ELR (cell line): ENCODE measurements at regions not wholly inside any gene's neighbourhood (a gene's known extent, or its start where the extent isn't known, plus 50 kb on each side); places are given as distances from the start of the nearest gene placed in this dataset.
A peak's percentile ranks its signal among the peaks of the same experiment; 100 is the strongest.

ENCODE experiments used
- DNase-seq: peaks from one replicate; pipeline ENCODE4 v3.0.0-alpha.2; 2015; ENCODE audit warnings: low read depth

DNA sequence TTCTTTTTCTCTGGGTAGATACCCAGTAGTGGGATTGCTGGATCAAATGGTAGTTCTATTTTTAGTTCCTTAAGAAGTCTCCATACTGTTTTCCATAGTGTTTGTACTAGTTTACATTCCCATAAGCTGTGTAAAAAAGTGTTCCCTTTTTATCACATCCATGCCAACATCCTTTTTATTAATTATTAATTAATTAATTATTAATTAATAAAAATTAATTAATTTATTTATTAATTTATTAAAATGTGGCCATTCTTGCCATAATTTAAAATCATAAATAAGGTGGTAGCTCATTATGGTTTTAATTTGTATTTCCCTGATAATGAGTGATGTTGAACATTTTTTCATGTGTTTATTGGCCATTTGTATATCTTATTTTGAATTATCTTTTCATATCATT is 173.9 kb upstream of the FOXN2 start:
- DNase-seq: no peak

DNA sequence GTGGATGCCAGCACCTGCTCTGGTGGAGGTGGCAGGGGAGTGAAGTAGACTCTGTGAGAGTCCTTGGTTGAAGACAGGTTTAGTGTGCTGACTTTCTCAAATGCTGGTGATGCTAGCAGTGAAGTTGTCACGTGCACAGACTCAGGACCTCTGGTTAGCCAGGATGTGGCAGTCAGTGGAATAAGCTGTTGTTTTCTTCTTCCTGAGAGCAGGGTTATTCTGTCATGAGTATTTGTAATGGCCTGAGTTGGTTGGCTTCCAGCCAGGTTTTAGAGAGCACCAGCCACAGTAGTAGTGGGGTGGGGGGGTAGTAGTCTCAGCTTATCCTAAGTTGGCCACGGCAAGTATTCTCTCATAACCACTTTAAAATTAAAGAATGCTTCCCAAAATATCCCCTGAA is 169.7 kb upstream of the FOXN2 start:
- DNase-seq: peak; percentile 17

DNA sequence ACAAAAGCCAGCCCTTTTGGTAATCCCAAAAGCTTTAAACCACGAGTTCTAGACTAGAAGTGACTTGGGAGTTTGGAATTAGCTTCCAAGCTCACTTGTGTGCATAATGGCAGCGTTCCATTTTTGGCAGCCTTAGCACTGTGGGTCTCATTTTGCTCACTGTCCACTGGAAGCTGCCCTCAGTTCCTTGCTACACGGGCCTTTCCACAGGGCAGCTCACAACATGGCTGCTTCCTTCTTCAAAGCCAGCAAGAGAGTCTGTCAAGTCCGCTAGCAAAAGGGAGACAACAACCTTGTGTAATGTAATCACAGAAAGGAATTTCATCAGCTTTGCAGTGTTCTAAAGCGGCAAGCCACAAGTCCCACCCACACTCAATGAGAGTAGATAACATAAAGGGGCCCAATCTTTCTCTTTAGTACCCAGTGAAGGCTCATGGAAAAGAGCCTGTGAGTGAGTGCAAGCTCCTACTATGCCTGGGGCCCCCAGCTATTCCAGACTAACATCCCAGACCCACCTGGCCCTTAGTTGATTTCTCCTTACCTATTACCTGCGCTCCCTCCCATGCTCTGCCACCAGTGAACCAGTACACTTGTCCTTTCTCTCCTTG is 168.5 kb upstream of the FOXN2 start:
- no peak for DNase-seq

DNA sequence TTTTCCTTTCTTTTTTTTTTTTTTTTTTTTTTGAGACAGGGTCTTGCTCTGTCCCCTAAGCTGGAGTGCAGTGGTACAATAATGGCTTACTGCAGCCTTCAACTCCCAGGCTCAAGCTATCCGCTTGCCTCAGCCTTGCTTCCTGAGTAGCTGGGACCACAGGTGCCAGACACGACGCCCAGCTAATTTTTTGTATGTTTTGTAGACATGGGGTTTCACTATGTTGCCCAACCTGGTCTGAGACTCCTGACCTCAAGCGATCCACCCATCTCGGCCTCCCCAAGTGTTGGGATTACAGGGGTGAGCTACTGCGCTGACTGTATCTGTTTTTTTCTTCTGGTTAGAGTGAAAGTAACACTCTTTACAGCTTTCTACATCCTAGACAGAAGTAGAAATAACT is 167.9 kb upstream of the FOXN2 start:
- no peak for DNase-seq

DNA sequence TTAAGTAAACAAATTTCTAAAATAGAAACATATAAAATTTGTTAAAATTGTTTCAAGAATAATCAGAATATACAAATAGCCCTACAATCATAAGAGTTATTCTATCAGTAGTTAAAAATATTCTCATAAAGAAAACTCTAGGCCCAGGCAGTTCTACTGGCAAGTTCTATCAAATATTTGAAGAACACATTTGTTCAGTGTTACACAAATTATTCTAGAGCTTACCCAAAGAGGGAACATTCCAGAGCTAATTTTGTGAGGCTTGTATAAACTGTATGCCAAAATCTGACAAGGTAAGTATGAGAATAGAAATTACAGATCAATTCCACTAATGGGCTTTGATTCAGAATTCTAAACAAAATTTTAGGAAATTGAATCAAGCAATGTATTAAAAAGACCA is 166.8 kb upstream of the FOXN2 start:
- DNase-seq: no peak

DNA sequence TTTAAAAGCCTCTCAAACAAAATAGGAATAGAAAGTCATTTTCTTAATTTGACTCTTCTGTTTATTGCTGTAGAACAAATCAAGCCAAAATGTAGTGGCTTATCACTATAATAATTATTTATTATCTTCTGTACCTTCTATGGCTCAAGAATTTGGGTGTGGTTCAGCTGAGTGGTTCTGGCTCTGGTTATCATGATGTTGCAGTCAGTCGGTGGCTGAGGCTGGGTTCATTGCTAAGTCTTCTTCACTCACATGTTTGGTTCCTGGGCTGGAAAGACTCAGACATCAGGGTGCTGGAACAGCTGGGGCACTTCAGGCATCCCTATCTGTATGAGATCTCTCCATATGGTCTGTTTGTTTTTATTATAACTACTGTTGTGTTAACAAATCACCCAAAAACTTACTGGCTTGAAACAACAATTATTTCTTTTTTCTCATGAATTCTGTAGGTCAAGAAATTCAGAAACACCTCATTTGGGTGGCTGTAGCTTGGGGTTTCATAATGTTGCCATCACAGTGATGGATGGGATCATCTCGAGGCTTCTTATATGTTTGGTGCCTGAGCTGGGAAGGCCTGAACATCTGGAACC is 165.5 kb upstream of the FOXN2 start:
- no peak for DNase-seq

DNA sequence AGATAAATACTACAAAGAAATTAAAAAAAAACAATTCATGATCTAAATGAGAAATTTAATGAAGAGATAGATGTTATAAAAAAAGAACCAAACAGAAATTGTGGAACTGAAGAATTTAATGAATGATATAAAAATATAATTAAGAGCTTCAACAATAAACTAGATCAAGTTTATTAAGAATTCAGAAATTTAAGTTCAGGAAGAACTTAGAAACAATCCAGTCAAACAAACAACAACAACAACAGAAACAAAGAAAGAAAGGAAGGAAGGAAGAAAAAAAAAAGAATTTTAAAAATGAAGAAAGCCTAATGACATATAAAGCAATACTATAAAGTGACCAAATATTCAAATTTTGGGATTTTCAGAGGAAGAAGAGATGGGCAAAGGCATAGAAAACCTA is 157.3 kb upstream of the FOXN2 start:
- DNase-seq: no peak

DNA sequence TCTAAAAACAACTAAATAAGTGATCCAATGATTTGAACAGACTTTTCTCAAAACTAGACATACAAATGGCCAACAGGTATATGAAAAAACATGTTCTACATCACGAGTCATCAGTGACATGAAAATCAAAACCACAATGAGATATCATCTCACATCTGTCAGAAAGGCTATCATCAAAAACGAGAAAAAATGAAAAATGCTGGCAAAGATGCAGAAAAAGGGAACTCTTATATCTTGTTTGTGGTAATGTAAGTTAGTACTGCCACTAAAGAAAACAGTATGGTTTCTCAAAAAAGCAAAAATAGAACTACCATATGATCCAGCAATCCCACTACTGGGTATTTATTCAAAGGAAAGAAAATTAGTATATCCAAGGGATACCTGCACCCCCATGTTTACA is 152.9 kb upstream of the FOXN2 start:
- no peak for DNase-seq

DNA sequence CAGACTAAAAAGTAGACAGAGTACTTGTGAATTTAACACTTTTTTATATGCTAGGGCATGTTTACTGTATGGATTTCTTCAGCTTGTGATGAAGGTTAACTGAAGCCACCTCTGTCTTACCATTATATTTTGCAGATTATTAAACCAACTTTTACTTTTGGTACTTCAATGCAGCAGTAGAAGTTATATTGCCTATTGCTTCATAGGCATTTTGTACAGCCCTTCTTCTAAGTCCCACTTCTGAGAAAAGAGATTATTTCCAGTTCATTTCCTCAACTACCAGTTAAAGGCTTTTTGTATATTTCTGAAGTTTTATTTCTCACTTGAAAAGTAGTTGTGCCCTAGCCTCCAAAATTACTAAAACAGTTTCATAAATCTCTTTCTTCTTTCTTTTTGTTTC is 151.7 kb upstream of the FOXN2 start:
- DNase-seq: no peak

DNA sequence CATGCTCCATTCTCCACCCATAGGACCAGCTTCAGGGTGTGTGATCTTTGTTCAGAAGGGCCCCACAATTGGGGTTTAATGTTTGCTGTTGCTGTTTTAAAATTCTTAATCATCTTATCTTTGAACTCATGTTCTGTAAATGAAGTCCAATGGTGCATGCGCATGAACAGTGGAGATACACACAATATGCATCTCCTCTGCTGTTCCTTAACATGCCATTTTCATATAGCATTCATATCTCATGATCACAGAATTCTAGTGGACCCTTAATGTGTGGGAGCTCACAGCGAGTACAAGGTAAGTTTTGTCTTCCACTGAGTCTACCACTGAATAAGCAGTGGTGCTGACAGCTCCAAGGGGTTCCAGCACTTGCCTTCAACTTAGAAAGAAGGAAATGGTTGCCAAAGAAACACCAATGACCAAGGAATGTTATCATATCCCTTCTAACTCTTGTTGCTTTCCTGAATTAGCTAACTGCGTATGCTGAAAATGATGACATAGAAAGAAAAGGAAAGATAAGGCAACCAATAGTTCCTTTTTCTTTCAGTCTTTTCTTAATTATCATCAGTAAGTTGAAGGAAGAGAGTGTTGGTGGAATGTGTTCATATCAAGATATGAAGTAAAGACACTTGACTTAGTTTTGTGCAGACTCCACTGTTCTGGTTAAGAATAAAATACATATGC is 149.3 kb upstream of the FOXN2 start:
- DNase-seq: no peak

DNA sequence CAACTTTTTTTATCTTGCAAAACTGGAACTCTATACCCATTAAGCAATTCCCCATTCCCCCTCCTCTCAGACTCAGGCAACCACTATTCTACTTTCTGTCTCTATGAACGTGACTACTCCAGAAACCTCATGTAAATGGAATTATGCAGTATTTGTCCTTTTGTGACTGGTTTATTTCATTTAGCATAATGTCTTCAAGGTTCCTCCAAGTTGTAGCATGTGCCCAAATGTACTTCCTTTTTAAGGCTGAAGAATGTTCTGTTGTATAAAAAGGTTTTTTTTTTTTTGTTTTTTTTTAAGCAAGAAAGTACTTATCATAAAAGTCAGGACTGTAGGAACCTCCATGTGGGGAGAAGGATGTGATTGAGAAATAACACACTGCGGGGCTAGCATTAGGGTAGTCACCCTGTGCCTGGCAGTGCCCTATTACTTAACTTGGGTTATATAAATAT is 145.3 kb upstream of the FOXN2 start:
- no peak for DNase-seq

DNA sequence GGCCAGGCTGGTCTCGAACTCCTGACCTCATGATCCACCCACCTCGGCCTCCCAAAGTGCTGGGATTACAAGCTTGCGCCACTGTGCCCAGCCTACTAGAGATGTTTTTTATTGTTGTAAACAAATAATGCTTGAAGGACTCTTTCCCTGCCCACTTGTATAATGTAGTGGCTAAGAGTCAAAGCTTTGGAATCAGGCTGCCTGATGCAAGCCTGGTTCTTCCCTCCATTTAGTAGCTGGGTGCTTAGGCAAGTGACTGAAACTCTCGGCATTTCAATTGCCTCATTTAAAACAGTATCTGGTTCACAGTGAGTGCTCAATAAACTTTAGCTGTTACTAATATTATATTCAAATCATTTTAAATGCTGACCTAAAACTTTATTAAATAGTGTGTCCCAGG is 144.2 kb upstream of the FOXN2 start:
- peak; percentile 8 for DNase-seq

DNA sequence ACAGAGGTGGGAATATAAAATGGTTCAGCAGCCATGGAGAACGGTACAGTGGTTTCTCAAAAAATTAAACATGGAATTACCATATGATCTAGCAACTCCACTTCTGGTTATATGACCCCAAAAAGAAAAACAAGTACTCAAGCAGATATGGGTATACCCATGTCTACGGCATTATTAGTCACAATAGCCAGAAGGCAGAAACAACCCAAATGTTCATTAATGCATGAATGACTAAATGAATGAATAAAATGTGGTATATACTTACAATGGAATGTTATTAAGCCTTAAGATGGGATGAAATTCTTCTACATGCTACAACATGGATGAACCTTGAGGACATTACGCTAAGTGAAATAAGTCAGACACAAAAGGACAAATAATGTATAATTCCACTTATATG is 141.3 kb upstream of the FOXN2 start:
- DNase-seq: peak; percentile 54

DNA sequence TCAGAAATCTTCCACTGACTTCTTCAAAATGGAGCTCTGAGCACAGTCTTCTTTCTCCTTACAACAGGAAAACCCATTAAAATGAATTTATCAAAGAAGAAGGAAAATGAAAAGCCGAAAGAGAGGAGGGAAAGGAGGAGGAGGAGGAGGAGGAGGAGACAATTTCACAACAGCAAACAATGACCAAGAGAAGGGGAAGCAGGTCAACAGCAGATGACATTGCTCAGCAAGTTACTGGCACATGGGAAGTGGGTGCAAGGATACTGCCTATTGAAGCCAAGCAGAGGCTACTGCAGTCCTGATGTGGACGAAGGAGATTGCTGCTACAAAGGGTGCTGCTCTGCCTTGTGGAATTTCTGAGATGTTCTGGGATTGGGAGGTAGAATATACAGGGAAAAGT is 140.0 kb upstream of the FOXN2 start:
- no peak for DNase-seq

DNA sequence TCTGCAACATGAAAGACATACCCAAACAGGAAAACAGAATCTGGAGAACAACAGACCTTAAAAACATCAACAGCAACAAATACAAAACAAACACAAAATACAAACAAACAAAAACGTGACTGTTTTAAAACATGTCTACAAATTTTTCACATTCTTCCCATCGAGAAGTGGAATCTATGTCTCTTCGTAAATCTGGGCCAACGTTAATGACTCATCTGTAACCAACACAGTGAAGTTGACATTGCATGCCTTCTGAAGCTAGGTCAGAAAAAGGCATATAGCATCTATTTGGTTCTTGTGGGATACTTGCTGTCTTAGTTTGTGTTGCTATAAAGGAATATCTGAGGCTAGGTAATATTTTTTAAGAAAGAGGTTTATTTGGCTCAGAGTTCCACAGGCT is 139.2 kb upstream of the FOXN2 start:
- DNase-seq: peak; percentile 66

DNA sequence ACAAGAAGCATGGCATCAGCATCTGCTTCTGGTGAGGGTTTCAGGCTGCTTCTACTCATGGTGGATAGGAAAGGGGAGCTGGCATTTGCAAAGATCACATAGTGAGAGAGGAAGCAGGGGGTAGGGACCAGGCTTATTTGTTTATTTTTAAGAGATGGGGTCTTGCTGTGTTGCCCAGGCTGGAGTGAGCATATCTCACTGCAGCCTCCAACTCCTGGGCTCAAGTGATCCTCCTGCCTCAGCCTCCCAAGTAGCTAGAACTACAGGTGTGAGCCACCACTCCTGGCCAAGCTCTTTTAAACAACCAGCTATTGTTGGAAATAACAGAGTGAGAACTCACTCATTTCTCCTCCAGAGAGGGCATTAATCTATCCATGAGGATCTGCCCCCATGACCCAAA is 138.8 kb upstream of the FOXN2 start:
- no peak for DNase-seq

DNA sequence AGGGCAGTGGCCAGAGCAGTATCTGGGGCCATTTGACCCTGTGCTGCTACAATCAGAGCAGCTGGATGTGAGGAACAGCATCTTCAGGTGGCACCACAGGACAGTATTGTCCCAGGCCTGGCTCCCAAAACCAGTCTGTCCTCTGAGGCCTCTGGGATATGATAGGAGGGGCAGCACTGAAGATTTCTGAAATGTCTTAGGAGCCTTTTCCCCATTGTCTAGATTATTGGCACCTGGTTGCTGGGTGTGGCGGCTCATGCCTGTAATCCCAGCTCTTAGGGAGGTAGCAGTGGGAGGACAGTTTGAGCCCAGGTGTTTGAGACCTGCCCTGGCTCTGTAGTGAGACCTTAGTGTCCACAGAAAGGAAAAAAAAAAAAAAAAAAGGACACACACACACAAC is 137.6 kb upstream of the FOXN2 start:
- DNase-seq: no peak

DNA sequence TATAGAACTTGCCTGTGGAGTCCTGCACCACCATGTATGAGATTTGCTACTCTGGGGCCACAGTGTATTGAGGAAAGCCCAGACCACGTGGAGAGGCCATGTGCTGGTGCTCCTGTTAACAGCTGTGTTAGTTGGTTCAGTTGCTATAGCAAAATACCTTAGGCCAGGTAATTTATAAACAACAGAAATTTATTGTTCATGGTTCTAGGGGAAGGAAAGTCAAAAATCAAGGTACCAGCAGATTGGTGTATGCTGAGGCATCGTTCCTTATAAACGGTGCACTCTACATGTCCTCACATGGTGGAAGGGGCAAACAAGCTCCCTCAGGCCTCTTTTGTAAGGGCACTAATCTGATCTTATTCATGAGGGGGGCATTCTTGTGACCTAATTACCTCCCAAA is 135.9 kb upstream of the FOXN2 start:
- DNase-seq: no peak

DNA sequence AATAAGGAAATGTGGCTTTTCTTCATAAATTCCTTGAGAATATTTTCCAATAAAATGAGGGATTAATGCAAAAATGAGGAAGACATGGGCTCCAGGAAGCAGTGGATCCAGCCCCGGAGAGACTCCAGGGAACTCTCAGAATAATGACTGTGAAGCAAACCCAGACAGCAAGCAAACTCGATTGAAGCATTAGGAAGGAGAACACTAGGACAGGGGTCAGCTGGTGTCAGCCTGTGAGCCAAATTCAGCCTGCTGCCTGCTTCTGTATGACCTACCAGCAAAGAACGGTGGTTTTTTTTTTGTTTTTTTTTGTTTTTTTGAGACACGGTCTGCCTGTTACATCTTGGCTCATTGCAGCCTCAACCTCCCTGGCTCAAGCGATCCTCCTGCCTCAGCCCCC is 133.9 kb upstream of the FOXN2 start:
- DNase-seq: no peak

DNA sequence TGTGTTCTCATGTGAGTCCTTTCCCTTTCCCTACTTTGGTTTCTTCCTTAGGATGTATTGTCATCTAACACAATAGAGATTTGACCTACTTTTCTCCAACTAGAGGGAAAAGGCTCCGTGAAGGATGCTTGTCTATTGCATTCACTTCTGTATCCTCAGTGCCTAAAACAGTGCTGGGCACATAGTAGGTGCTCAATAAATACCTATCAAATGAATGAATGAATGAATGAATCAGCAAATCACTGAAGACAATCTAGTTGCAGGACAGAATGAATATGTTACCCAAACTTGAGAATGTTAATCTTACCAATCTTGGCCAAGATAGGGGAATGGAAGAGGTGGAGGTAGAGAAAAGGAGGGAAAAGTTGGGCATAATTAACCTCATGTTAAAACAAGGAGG is 131.2 kb upstream of the FOXN2 start:
- DNase-seq: no peak

DNA sequence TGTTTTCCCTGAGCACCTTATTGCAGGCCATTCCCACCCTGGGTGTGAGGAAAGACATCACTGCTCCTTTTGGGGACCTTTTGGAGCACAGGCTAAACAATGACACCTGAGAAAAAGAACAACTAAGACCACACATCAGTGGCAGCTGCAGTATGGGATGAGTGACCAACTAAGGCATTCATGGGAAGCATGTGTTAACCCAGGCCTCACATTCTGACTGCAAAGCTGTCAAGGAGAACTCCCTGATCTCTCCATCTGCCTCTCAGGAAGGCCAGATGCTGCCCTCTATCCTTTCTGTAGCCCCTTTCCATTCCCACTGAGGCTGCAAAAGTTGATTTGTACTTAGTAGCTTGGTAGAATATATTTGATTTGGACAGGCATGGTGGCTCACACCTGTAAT is 130.5 kb upstream of the FOXN2 start:
- DNase-seq: no peak

DNA sequence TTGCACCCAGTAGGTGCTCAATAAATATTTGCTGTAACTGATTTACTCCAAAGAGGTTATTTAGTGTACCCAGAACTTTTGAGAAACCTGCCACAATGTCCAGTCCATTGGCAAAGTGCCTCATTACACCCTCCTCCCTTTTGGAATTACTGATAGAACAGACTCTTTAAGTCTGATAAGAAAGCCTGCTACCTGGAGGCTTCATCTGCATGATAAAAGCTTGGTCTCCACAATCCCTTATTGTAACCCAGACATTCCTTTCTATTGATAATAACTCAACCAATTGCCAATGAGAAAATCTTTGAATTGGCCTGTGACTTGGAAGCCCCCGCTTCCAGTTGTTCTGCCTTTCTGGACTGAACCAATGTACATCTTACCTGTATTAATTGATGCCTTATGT is 127.0 kb upstream of the FOXN2 start:
- DNase-seq: no peak

DNA sequence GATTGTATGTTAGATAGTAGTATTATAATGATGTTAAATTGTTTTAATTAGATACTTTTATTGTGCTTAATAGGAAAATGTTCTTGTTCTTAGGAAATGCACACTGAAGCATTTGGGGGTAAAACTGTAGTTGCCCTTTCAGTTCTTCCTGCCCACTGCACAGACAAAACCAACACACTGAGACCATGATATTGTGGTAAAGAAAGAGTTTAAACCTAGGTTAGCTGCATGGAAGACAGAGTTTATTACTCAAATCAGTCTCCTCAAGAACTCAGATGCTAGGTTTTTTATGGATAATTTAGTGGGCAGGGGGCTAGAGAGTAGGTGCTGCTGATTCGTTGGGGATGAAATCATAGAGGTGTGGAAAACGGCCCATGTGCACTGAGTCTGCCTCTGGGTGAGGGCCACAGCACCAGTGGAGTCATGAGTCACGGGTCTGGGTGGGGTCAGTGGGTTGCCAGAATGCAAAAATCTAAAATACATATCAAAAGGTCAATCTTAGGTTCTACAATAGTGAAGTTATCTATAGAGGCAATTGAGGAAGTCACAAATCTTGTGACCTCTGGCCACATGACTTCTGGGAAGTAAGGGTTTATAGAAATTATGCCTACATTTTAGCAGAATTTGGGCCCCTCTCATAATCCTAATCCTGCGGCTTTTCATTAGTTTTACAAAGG is 124.8 kb upstream of the FOXN2 start:
- DNase-seq: no peak
